Natural killer cell treated with Interleukin-12 subunit alpha and Interleukin-12 subunit beta and Interleukin-15 and Interleukin-18, amount 100 ng/mL, for 72 hours (primary cell): ENCODE measurements at regions not wholly inside any gene's neighbourhood (a gene's known extent, or its start where the extent isn't known, plus 50 kb on each side); places are given as distances from the start of the nearest gene placed in this dataset.
"Not testable (repeated sequence)": the region's sequence is repeated elsewhere in the genome, so short reads cannot be mapped to it uniquely, and the experiment has no call there.

Experiments
- ATAC-seq, 2 donors: fragments of 150-1000 bp; cut with Tn5 transposase in 1 of 2; sonication (Bioruptor Pico), chemical (Tn5 transposase) in 1 of 2; 2 replicates each; pipeline ENCODE4 v1.10.0; 2021
- DNase-seq: peaks from one replicate; pipeline ENCODE4 v3.0.0; 2022; ENCODE audit warnings: low spot score
- H3K27ac Mint-ChIP-seq, 2 donors: 1 replicate in 1 of 2; 2 replicates in 1 of 2; pipeline ENCODE4 v1.8.0; 2022; ENCODE audit warnings: mixed read lengths in 2 of 2, mild to moderate bottlenecking in 1 of 2, moderate library complexity in 1 of 2
- H3K27me3 Mint-ChIP-seq, 2 donors: 1 replicate in 1 of 2; 2 replicates in 1 of 2; pipeline ENCODE4 v1.8.0; 2022; ENCODE audit warnings: mixed read lengths in 2 of 2
- H3K36me3 Mint-ChIP-seq: one replicate; pipeline ENCODE4 v1.8.0; 2022; ENCODE audit warnings: mixed read lengths
- H3K4me1 Mint-ChIP-seq, 2 donors: 1 replicate in 1 of 2; 2 replicates in 1 of 2; pipeline ENCODE4 v1.8.0; 2022; ENCODE audit warnings: low read depth in 2 of 2, mixed read lengths in 2 of 2, mild to moderate bottlenecking in 1 of 2
- H3K4me3 Mint-ChIP-seq: one replicate; pipeline ENCODE4 v1.8.0; 2022; ENCODE audit warnings: mixed read lengths
- H3K9me3 Mint-ChIP-seq: 2 replicates; pipeline ENCODE4 v1.8.0; 2022; ENCODE audit warnings: mixed read lengths

- peaks cover 30% of the 10 kb centered on the region for H3K9me3 Mint-ChIP-seq
- DNase-seq, result no peak
- no peak overlapping the region for H3K27ac Mint-ChIP-seq
- no peaks in the 10 kb centered on the region for H3K4me1 Mint-ChIP-seq
- H3K4me3 Mint-ChIP-seq, result no peak overlapping the region
- peaks cover 2% of the 10 kb centered on the region for H3K36me3 Mint-ChIP-seq
- H3K27me3 Mint-ChIP-seq, result no peaks in the 10 kb centered on the region
- ATAC-seq, result no peak
These were observed 1035.6 kb downstream of the PCDH7 start for GRCh38 chr4:31755751-31756150.

- ATAC-seq, result no peak
- no peaks in the 10 kb centered on the region for H3K27me3 Mint-ChIP-seq
- H3K36me3 Mint-ChIP-seq, result no peaks in the 10 kb centered on the region
- H3K4me3 Mint-ChIP-seq, result no peak overlapping the region
- no peaks in the 10 kb centered on the region for H3K4me1 Mint-ChIP-seq
- H3K27ac Mint-ChIP-seq, result no peak overlapping the region
- no peak for DNase-seq
- peaks cover 14% of the 10 kb centered on the region for H3K9me3 Mint-ChIP-seq
These were observed 1048.6 kb downstream of the PCDH7 start for GRCh38 chr4:31768756-31769155.

- H3K4me3 Mint-ChIP-seq, result no peak overlapping the region
These were observed 1063.1 kb downstream of the PCDH7 start for GRCh38 chr4:31783311-31783710.

GRCh38 chr4:31784558-31784957 is 1064.4 kb downstream of the PCDH7 start:
- no peaks in the 10 kb centered on the region for H3K27me3 Mint-ChIP-seq

More at GRCh38 chr4:31783311-31783710, 1063.1 kb downstream of the PCDH7 start:
- Mint-ChIP-seq H3K9me3 (peaks cover 4% of the 10 kb centered on the region), H3K27me3 (no peaks in the 10 kb centered on the region), H3K4me1 (no peaks in the 10 kb centered on the region), H3K36me3 (no peaks in the 10 kb centered on the region), H3K27ac (no peak overlapping the region)
- DNase-seq (no peak), ATAC-seq (no peak)

GRCh38 chr4:31787701-31788100 is 1067.5 kb downstream of the PCDH7 start:
- H3K27me3 Mint-ChIP-seq, result no peaks in the 10 kb centered on the region

More at GRCh38 chr4:31784558-31784957, 1064.4 kb downstream of the PCDH7 start:
- DNase-seq (no peak), ATAC-seq (no peak)
- Mint-ChIP-seq H3K27ac (no peak overlapping the region), H3K4me3 (no peak overlapping the region), H3K36me3 (no peaks in the 10 kb centered on the region), H3K9me3 (peaks cover 9% of the 10 kb centered on the region), H3K4me1 (no peaks in the 10 kb centered on the region)

GRCh38 chr4:31788676-31789075 is 1068.5 kb downstream of the PCDH7 start:
- H3K36me3 Mint-ChIP-seq, result no peaks in the 10 kb centered on the region
- H3K27ac Mint-ChIP-seq, result no peak overlapping the region
- H3K4me3 Mint-ChIP-seq, result no peak overlapping the region
- DNase-seq, result no peak
- ATAC-seq, result no peak
- H3K4me1 Mint-ChIP-seq, result no peaks in the 10 kb centered on the region
- H3K9me3 Mint-ChIP-seq, result peaks cover 9% of the 10 kb centered on the region
- no peaks in the 10 kb centered on the region for H3K27me3 Mint-ChIP-seq

More at GRCh38 chr4:31787701-31788100, 1067.5 kb downstream of the PCDH7 start:
- H3K27ac Mint-ChIP-seq, result no peak overlapping the region
- no peak overlapping the region for H3K4me3 Mint-ChIP-seq
- H3K4me1 Mint-ChIP-seq, result no peaks in the 10 kb centered on the region
- H3K36me3 Mint-ChIP-seq, result no peaks in the 10 kb centered on the region
- H3K9me3 Mint-ChIP-seq, result peaks cover 9% of the 10 kb centered on the region
- ATAC-seq (no peak), DNase-seq (no peak)

GRCh38 chr4:31791666-31792065 is 1071.5 kb downstream of the PCDH7 start:
- H3K36me3 Mint-ChIP-seq, result no peaks in the 10 kb centered on the region
- H3K27ac Mint-ChIP-seq, result no peak overlapping the region
- no peak overlapping the region for H3K4me3 Mint-ChIP-seq
- H3K4me1 Mint-ChIP-seq, result no peaks in the 10 kb centered on the region
- no peaks in the 10 kb centered on the region for H3K27me3 Mint-ChIP-seq
- DNase-seq (no peak), ATAC-seq (no peak)
- H3K9me3 Mint-ChIP-seq, result peaks cover 16% of the 10 kb centered on the region

GRCh38 chr4:31793907-31794306 is 1073.7 kb downstream of the PCDH7 start:
- ATAC-seq, result no peak
- DNase-seq, result no peak
- Mint-ChIP-seq H3K36me3 (no peaks in the 10 kb centered on the region), H3K27me3 (no peaks in the 10 kb centered on the region), H3K4me3 (no peak overlapping the region), H3K4me1 (no peaks in the 10 kb centered on the region), H3K27ac (no peak overlapping the region), H3K9me3 (peaks cover 17% of the 10 kb centered on the region)

- H3K9me3 Mint-ChIP-seq, result peaks cover 26% of the 10 kb centered on the region
- DNase-seq, H3K4me1 Mint-ChIP-seq, H3K27ac Mint-ChIP-seq, H3K27me3 Mint-ChIP-seq, ATAC-seq, H3K4me3 Mint-ChIP-seq, H3K36me3 Mint-ChIP-seq: not testable (repeated sequence)
These were observed 1076.9 kb downstream of the PCDH7 start for GRCh38 chr4:31797052-31797451.

GRCh38 chr4:31803526-31804195 is 1083.5 kb downstream of the PCDH7 start:
- Mint-ChIP-seq H3K36me3 (peaks cover 8% of the 10 kb centered on the region), H3K4me1 (no peaks in the 10 kb centered on the region), H3K9me3 (peaks cover 13% of the 10 kb centered on the region), H3K4me3 (no peak overlapping the region), H3K27me3 (no peaks in the 10 kb centered on the region), H3K27ac (no peak overlapping the region)
- ATAC-seq (no peak), DNase-seq (no peak)

GRCh38 chr4:31807036-31807435 is 1086.9 kb downstream of the PCDH7 start:
- DNase-seq (no peak), ATAC-seq (no peak)
- peaks cover 4% of the 10 kb centered on the region for H3K9me3 Mint-ChIP-seq
- no peaks in the 10 kb centered on the region for H3K36me3 Mint-ChIP-seq
- H3K27me3 Mint-ChIP-seq, result no peaks in the 10 kb centered on the region
- H3K4me1 Mint-ChIP-seq, result no peaks in the 10 kb centered on the region
- H3K4me3 Mint-ChIP-seq, result no peak overlapping the region
- no peak overlapping the region for H3K27ac Mint-ChIP-seq

GRCh38 chr4:31844350-31844749 is 1124.2 kb downstream of the PCDH7 start:
- Mint-ChIP-seq H3K27me3 (no peaks in the 10 kb centered on the region), H3K36me3 (no peaks in the 10 kb centered on the region), H3K27ac (no peak overlapping the region), H3K4me1 (no peaks in the 10 kb centered on the region), H3K4me3 (no peak overlapping the region), H3K9me3 (peaks cover 9% of the 10 kb centered on the region)
- no peak for ATAC-seq
- DNase-seq, result no peak

GRCh38 chr4:31851946-31852345 is 1131.8 kb downstream of the PCDH7 start:
- H3K36me3 Mint-ChIP-seq, result no peaks in the 10 kb centered on the region

GRCh38 chr4:31877429-31877828 is 1157.3 kb downstream of the PCDH7 start:
- ATAC-seq (no peak), DNase-seq (no peak)
- H3K4me1 Mint-ChIP-seq, result no peaks in the 10 kb centered on the region
- H3K27ac Mint-ChIP-seq, result no peak overlapping the region
- no peak overlapping the region for H3K4me3 Mint-ChIP-seq
- peaks cover 12% of the 10 kb centered on the region for H3K9me3 Mint-ChIP-seq
- no peaks in the 10 kb centered on the region for H3K27me3 Mint-ChIP-seq
- H3K36me3 Mint-ChIP-seq, result no peaks in the 10 kb centered on the region

More at GRCh38 chr4:31851946-31852345, 1131.8 kb downstream of the PCDH7 start:
- DNase-seq (no peak), ATAC-seq (no peak)
- Mint-ChIP-seq H3K9me3 (peaks cover 11% of the 10 kb centered on the region), H3K4me3 (no peak overlapping the region), H3K27ac (no peak overlapping the region), H3K4me1 (no peaks in the 10 kb centered on the region), H3K27me3 (no peaks in the 10 kb centered on the region)

GRCh38 chr4:31880837-31881236 is 1160.7 kb downstream of the PCDH7 start:
- H3K4me3 Mint-ChIP-seq, H3K4me1 Mint-ChIP-seq, H3K27me3 Mint-ChIP-seq, H3K9me3 Mint-ChIP-seq, DNase-seq, ATAC-seq, H3K36me3 Mint-ChIP-seq, H3K27ac Mint-ChIP-seq: not testable (repeated sequence)
